ENCODE measurements at regions not wholly inside any gene's neighbourhood (a gene's known extent, or its start where the extent isn't known, plus 50 kb on each side); places are given as distances from the start of the nearest gene placed in this dataset.

DNA sequence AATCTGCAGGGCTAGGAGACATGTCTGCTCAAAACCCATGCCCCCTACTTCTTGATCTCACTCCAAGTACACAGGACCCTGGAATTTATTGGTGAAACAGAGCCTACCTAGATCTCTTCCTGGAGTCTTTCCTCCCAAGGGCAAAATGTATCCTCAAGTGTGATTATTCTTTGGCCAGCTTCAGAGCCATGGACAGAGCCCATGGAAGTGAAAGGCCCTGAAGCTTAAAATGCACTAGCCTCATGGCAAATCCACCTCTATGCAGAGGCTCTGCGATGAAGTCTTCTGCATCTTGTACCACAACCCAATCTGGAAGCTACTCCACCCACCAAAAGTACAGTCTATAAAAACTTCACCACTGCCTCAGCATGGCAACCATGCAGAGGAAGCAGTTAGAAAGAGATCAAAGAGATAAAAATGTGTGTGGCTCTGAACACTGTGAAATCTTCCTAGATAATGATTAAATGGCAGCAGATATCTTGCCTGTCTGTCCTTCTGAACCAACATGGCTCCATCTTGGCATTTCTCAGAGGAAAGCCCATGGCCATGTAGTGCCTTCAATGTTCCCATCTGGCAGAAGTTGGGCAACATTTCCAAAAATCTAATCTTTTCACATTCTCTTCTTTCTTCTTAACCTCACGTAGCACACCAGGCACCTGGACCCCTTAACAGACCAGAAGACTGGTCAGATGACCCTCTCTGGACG is 142.9 kb upstream of the KLF7 start (continued):
- TF ChIP-seq, protein P1, sequence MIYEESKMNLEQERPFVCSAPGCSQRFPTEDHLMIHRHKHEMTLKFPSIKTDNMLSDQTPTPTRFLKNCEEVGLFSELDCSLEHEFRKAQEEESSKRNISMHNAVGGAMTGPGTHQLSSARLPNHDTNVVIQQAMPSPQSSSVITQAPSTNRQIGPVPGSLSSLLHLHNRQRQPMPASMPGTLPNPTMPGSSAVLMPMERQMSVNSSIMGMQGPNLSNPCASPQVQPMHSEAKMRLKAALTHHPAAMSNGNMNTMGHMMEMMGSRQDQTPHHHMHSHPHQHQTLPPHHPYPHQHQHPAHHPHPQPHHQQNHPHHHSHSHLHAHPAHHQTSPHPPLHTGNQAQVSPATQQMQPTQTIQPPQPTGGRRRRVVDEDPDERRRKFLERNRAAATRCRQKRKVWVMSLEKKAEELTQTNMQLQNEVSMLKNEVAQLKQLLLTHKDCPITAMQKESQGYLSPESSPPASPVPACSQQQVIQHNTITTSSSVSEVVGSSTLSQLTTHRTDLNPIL (CRISPR knock-in tag; IDR thresholded peaks at IDR 0.05) = no peak
- TF ChIP-seq ZNF584 (CRISPR knock-in tag; IDR thresholded peaks at IDR 0.05; ENCODE audit: low read depth) (no peak), ARNT (IDR thresholded peaks at IDR 0.05) (no peak), ZNF41 (CRISPR knock-in tag; conservative IDR thresholded peaks at IDR 0.05) (0 out of 2 replicates have a peak, but pooled peaks have one; percentile 53), TAF1 (IDR thresholded peaks at IDR 0.05; ENCODE audit: control insufficient read depth, extremely low read depth, insufficient read depth, low read length, severe bottlenecking) (no peak)
- TF ChIP-seq, protein P2, sequence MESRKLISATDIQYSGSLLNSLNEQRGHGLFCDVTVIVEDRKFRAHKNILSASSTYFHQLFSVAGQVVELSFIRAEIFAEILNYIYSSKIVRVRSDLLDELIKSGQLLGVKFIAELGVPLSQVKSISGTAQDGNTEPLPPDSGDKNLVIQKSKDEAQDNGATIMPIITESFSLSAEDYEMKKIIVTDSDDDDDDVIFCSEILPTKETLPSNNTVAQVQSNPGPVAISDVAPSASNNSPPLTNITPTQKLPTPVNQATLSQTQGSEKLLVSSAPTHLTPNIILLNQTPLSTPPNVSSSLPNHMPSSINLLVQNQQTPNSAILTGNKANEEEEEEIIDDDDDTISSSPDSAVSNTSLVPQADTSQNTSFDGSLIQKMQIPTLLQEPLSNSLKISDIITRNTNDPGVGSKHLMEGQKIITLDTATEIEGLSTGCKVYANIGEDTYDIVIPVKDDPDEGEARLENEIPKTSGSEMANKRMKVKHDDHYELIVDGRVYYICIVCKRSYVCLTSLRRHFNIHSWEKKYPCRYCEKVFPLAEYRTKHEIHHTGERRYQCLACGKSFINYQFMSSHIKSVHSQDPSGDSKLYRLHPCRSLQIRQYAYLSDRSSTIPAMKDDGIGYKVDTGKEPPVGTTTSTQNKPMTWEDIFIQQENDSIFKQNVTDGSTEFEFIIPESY (CRISPR knock-in tag; IDR thresholded peaks at IDR 0.05) = no peak

All from K562 (cell line).